Fibroblast of mammary gland (primary cell): ENCODE measurements at regions not wholly inside any gene's neighbourhood (a gene's known extent, or its start where the extent isn't known, plus 50 kb on each side); places are given as distances from the start of the nearest gene placed in this dataset.

Experiments
- DNase-seq: peaks from one replicate; pipeline ENCODE4 v3.0.0-alpha.2; 2010; ENCODE audit warnings: low read depth
- H3K4me3 ChIP-seq: 2 replicates; pipeline ENCODE4 v1.5.1; 2011; ENCODE audit warnings: low read depth, mild to moderate bottlenecking, low read length, moderate library complexity; ENCODE audit not compliant: control insufficient read depth
- TF ChIP-seq, protein P1 (sequence below): conservative IDR thresholded peaks from 2 replicates; pipeline ENCODE4 v1.5.1; 2011; ENCODE audit warnings: low read depth, low read length, inconsistent platforms; ENCODE audit not compliant: control insufficient read depth, insufficient read depth

DNA sequence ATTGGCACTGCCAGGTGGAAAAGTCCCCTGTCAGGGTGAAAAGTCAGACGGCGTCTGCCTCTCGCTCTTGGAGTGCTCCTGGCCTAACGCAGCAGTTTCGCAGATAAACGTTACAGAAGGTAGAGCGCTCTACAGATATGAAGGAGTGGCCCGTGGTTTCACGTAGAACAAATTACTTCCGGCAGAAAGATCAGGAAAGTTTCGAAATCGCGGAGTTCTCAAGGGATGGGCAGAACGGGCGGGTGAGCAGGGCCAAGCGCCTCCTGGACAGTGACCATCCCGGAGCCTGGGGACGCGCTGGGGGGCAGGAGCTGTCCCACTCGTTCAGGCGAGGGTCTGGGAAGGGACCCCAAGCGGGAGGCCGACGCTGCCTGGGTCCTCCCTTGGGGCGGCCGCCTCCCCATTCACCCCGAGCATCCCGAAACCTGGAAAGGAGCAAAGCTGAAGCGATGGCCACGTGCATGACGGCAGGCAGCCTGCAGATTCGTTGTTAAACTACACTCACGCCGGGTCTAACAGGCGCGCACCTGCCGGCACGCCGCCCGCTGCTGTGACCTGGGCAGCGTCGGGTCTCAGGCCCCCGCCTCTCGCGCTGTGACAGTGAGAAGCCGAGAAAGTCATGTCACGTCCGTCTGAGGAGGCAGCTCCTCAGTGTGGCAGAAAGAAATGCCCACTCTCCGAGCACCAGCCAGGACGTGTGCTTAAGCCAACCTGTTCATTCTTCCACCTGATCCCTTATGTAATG is 122.9 kb upstream of the SALL3 start:
- TF ChIP-seq, protein P1, sequence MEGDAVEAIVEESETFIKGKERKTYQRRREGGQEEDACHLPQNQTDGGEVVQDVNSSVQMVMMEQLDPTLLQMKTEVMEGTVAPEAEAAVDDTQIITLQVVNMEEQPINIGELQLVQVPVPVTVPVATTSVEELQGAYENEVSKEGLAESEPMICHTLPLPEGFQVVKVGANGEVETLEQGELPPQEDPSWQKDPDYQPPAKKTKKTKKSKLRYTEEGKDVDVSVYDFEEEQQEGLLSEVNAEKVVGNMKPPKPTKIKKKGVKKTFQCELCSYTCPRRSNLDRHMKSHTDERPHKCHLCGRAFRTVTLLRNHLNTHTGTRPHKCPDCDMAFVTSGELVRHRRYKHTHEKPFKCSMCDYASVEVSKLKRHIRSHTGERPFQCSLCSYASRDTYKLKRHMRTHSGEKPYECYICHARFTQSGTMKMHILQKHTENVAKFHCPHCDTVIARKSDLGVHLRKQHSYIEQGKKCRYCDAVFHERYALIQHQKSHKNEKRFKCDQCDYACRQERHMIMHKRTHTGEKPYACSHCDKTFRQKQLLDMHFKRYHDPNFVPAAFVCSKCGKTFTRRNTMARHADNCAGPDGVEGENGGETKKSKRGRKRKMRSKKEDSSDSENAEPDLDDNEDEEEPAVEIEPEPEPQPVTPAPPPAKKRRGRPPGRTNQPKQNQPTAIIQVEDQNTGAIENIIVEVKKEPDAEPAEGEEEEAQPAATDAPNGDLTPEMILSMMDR: no peak
- H3K4me3 ChIP-seq: no peak overlapping the region
- DNase-seq: no peak

- no peak for DNase-seq
- TF ChIP-seq, protein P1: no peak
- H3K4me3 ChIP-seq: no peak overlapping the region
Measured at GRCh38 chr18:78857314-78858150, 122.1 kb upstream of the SALL3 start.

- no peak overlapping the region for H3K4me3 ChIP-seq
- TF ChIP-seq, protein P1: no peak
- DNase-seq: no peak
Measured at GRCh38 chr18:78859686-78860085, 119.9 kb upstream of the SALL3 start.

- DNase-seq: no peak
- TF ChIP-seq, protein P1: no peak
- H3K4me3 ChIP-seq: no peak overlapping the region
Measured at GRCh38 chr18:78860117-78860516, 119.5 kb upstream of the SALL3 start.

DNA sequence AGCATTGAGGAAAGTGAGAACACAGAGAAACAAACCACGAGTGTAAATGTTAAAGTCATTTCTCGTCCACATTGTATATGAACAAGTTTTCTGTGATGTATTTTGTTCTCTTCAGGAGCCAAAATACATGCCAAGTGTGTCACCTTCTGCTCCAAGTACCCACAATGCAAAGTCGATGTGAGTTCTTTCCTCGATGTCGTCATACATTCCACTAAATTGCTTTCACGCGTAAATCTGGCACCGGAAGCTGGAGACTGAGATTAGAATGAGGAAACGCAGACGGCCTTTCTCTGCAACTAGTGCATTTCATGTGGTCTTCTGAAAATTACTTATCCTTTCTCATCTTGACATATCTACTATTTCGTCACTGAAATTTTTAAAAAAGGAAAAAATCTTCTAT is 118.5 kb upstream of the SALL3 start:
- no peak overlapping the region for H3K4me3 ChIP-seq
- DNase-seq: no peak
- TF ChIP-seq, protein P1: no peak

GRCh38 chr18:78861706-78862105 is 117.9 kb upstream of the SALL3 start:
- DNase-seq: no peak
- no peak overlapping the region for H3K4me3 ChIP-seq
- TF ChIP-seq, protein P1: no peak
